OCI-LY7 (cell line): ENCODE measurements at regions not wholly inside any gene's neighbourhood (a gene's known extent, or its start where the extent isn't known, plus 50 kb on each side); places are given as distances from the start of the nearest gene placed in this dataset.

ENCODE experiments used
- CTCF ChIP-seq: fragments of 200-600 bp; sonication (generic); conservative IDR thresholded peaks from 2 replicates; pipeline ENCODE4 v1.5.1; 2014; ENCODE audit warnings: mild to moderate bottlenecking, antibody characterized with exemption, low read length, moderate library complexity, mixed read lengths
- EZH2phosphoT487 ChIP-seq: fragments of 200-600 bp; sonication (generic); IDR thresholded peaks from 2 replicates; pipeline ENCODE4 v1.6.1; 2018; ENCODE audit warnings: low read depth, borderline replicate concordance, mild to moderate bottlenecking, mixed run types, antibody characterized with exemption, low read length, moderate library complexity, mixed read lengths

DNA sequence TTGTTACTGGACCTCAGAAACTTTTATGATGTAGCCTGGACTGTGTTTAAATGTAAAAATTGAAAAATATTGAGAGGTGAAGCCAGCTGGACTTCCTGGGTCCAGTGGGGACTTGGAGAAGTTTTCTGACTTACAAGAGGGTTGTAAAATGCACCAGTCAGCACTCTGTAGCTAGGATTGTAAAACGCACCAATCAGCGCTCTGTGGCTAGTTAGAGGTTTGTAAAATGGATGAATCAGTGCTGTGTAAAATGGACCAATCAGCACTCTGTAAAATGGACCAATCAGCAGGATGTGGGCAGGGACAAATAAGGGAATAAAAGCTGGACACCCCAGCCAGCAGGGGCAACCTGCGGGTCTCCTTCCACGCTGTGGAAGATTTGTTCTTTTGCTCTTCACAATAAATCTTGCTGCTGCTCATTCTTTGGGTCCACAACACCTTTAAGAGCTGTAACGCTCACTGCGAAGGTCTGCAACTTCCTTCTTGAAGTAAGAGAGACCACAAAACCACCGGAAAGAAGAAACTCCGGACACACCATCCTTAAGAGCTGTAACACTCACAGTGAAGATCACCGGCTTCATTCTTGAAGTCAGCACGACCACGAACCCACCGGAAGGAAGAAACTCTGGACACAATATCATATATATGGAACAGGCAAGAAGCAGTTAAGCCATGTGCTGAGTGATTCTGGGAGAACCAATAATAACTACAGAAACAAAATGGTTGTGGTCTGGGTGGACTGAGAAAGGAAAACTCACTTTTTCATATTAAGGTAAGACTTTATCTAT, 201.3 kb downstream of the GABRG2 start:
- TF ChIP-seq CTCF (no peak), EZH2phosphoT487 (no peak)
